ENCODE measurements at regions not wholly inside any gene's neighbourhood (a gene's known extent, or its start where the extent isn't known, plus 50 kb on each side); places are given as distances from the start of the nearest gene placed in this dataset.
"Not testable (repeated sequence)": the region's sequence is repeated elsewhere in the genome, so short reads cannot be mapped to it uniquely, and the experiment has no call there.

GRCh38 chr1:177650947-177651346 is 318.9 kb downstream of the SEC16B start:
- H3K27ac ChIP-seq, result no peak overlapping the region
- peaks cover 2 to 12% (median 8%) of the 10 kb centered on the region in 10 experiments; a peak in 18 of 20 replicates for H3K4me1 ChIP-seq
- no peaks in the 10 kb centered on the region for H4K20me1 ChIP-seq
- no peaks in the 10 kb centered on the region for H3K27me3 ChIP-seq
- no peaks in the 10 kb centered on the region for H3K36me3 ChIP-seq
- no peak overlapping the region for H3K4me3 ChIP-seq
- no peak for TF ChIP-seq Cebpa-rat (IDR thresholded peaks at IDR 0.05)
- no peak overlapping the region for H3K4me2 ChIP-seq
- no peak overlapping the region for H3K9ac ChIP-seq
- no peaks in the 10 kb centered on the region for H3K9me3 ChIP-seq (replicated peaks in 1 of 11)

- H3K27ac ChIP-seq, result no peak overlapping the region
Measured at GRCh38 chr1:177648731-177649265, 321.1 kb downstream of the SEC16B start.

GRCh38 chr1:177648138-177648537 is 321.7 kb downstream of the SEC16B start:
- H3K9ac ChIP-seq, result no peak overlapping the region
- no peak overlapping the region for H3K27ac ChIP-seq
- no peak overlapping the region for H3K4me3 ChIP-seq
- H4K20me1 ChIP-seq, result no peaks in the 10 kb centered on the region
- H3K27me3 ChIP-seq, result no peaks in the 10 kb centered on the region
- H3K4me2 ChIP-seq, result no peak overlapping the region
- no peaks in the 10 kb centered on the region for H3K36me3 ChIP-seq
- TF ChIP-seq Cebpa-rat (IDR thresholded peaks at IDR 0.05), result no peak
- H3K9me3 ChIP-seq (replicated peaks in 1 of 11), result no peaks in the 10 kb centered on the region
- peaks cover 9 to 21% (median 17%) of the 10 kb centered on the region in 10 experiments; a peak in 19 of 20 replicates for H3K4me1 ChIP-seq

More at GRCh38 chr1:177648731-177649265, 321.1 kb downstream of the SEC16B start:
- no peak overlapping the region for H3K4me2 ChIP-seq
- no peaks in the 10 kb centered on the region for H3K27me3 ChIP-seq
- H3K9ac ChIP-seq, result no peak overlapping the region
- no peaks in the 10 kb centered on the region for H3K9me3 ChIP-seq (replicated peaks in 1 of 11)
- no peak for TF ChIP-seq Cebpa-rat (IDR thresholded peaks at IDR 0.05)
- H3K36me3 ChIP-seq, result no peaks in the 10 kb centered on the region
- H3K4me1 ChIP-seq, result peaks cover 9 to 21% (median 17%) of the 10 kb centered on the region in 10 experiments; a peak in 19 of 20 replicates
- H3K4me3 ChIP-seq, result no peak overlapping the region
- H4K20me1 ChIP-seq, result no peaks in the 10 kb centered on the region

GRCh38 chr1:177646757-177647730 is 322.8 kb downstream of the SEC16B start:
- Histone ChIP-seq H3K36me3 (no peaks in the 10 kb centered on the region), H3K4me2 (peak overlapping the region in 6 of 11 experiments; percentile 10 to 69 (median 59); a peak in 9 of 22 replicates), H3K9me3 (replicated peaks in 1 of 11) (no peaks in the 10 kb centered on the region), H3K9ac (no peak overlapping the region), H3K27me3 (no peaks in the 10 kb centered on the region), H3K4me1 (peaks cover 9 to 21% (median 17%) of the 10 kb centered on the region in 10 experiments; a peak in 19 of 20 replicates), H3K4me3 (no peak overlapping the region), H3K27ac (no peak overlapping the region), H4K20me1 (no peaks in the 10 kb centered on the region)
- no peak for TF ChIP-seq Cebpa-rat (IDR thresholded peaks at IDR 0.05)

- H3K4me1 ChIP-seq, result peaks cover 9 to 21% (median 17%) of the 10 kb centered on the region in 10 experiments; a peak in 19 of 20 replicates
- 0 out of 22 replicates have a peak overlapping the region, but pooled peaks of 1 of the 11 experiments have one; percentile 0 for H3K9ac ChIP-seq
- peak overlapping the region; percentile 35 to 69 (median 58) for H3K4me2 ChIP-seq
- no peak overlapping the region for H3K4me3 ChIP-seq
- TF ChIP-seq Cebpa-rat (IDR thresholded peaks at IDR 0.05), result no peak
- no peaks in the 10 kb centered on the region for H3K36me3 ChIP-seq
- 0 out of 22 replicates have a peak overlapping the region, but pooled peaks of 1 of the 11 experiments have one; percentile 14 for H3K27ac ChIP-seq
- H3K9me3 ChIP-seq (replicated peaks in 1 of 11), result no peaks in the 10 kb centered on the region
- no peaks in the 10 kb centered on the region for H3K27me3 ChIP-seq
- no peaks in the 10 kb centered on the region for H4K20me1 ChIP-seq
Measured at GRCh38 chr1:177645491-177646190, 324.2 kb downstream of the SEC16B start.

- H3K27me3 ChIP-seq, result no peaks in the 10 kb centered on the region
- H3K4me2 ChIP-seq, result no peak overlapping the region
- TF ChIP-seq Cebpa-rat (IDR thresholded peaks at IDR 0.05), result no peak
- no peaks in the 10 kb centered on the region for H4K20me1 ChIP-seq
- H3K4me3 ChIP-seq, result no peak overlapping the region
- H3K4me1 ChIP-seq, result peaks cover 4 to 7% (median 6%) of the 10 kb centered on the region in 10 experiments; a peak in 18 of 20 replicates
- no peak overlapping the region for H3K9ac ChIP-seq
- no peaks in the 10 kb centered on the region for H3K9me3 ChIP-seq (replicated peaks in 1 of 11)
- no peaks in the 10 kb centered on the region for H3K36me3 ChIP-seq
- H3K27ac ChIP-seq, result no peak overlapping the region
Measured at GRCh38 chr1:177640687-177641086, 329.2 kb downstream of the SEC16B start.

GRCh38 chr1:177634151-177634550 is 335.7 kb downstream of the SEC16B start:
- H4K20me1 ChIP-seq; H3K4me2 ChIP-seq; H3K9me3 ChIP-seq (replicated peaks in 1 of 11): not testable (repeated sequence)

GRCh38 chr1:177632923-177633615 is 336.8 kb downstream of the SEC16B start:
- Histone ChIP-seq H3K27ac (no peak overlapping the region), H3K9ac (no peak overlapping the region), H3K4me2 (no peak overlapping the region), H3K9me3 (replicated peaks in 1 of 11) (no peaks in the 10 kb centered on the region), H3K36me3 (no peaks in the 10 kb centered on the region), H3K4me1 (no peaks in the 10 kb centered on the region), H3K27me3 (no peaks in the 10 kb centered on the region), H3K4me3 (no peak overlapping the region), H4K20me1 (no peaks in the 10 kb centered on the region)
- peak in 5 of 11 experiments; percentile 32 to 64 (median 53); a peak in 4 of 22 replicates for TF ChIP-seq Cebpa-rat (IDR thresholded peaks at IDR 0.05)

More at GRCh38 chr1:177634151-177634550, 335.7 kb downstream of the SEC16B start:
- H3K36me3 ChIP-seq, H3K9ac ChIP-seq, H3K27ac ChIP-seq, H3K4me3 ChIP-seq, H3K4me1 ChIP-seq, H3K27me3 ChIP-seq: not testable (repeated sequence)

All from BLaER1 treated with 17β-estradiol and CSF1 and Interleukin-3, amounts not matched to agents 10 nM and 100 nM (cell line).